GM13976 (cell line): ENCODE measurements at regions not wholly inside any gene's neighbourhood (a gene's known extent, or its start where the extent isn't known, plus 50 kb on each side); places are given as distances from the start of the nearest gene placed in this dataset.
"Not testable (repeated sequence)": the region's sequence is repeated elsewhere in the genome, so short reads cannot be mapped to it uniquely, and the experiment has no call there.

Experiments used
- DNase-seq: peaks from one replicate; pipeline ENCODE4 v3.0.0; 2012; ENCODE audit warnings: low spot score
- in situ Hi-C: fragments of 300-500 bp; cut with MboI; formaldehyde crosslinking; loops from one replicate; pipeline ENCODE4 v1.12.0; 2022; ENCODE audit warnings: low sequenced_read_pairs, mixed read lengths, inconsistent platforms; ENCODE audit not compliant: unreplicated experiment
- TF ChIP-seq, protein P1 (sequence below): IDR thresholded peaks from 2 replicates; pipeline ENCODE4 v1.5.1; 2012; ENCODE audit warnings: borderline replicate concordance, mild to moderate bottlenecking; ENCODE audit not compliant: insufficient read depth; ENCODE audit errors: extremely low read depth, missing control alignments, control extremely low read depth

DNA sequence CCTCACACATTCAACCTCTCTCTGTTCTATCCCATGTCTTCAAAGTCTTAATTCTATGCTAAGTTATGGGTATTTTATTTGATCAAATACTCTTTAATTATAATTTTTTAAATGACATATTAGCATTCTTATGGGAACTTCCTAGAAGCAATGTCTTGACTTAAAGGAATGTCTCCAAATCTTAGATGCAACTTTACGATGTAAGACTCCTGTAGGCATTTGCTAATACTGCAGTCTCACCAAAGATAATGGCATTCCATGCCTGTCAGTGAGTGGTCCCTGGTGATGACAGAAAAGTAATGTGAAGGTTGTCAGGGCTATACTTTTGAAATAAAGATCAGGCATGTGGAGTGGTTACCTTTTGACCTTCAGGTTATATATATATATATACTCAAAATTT lies 1654.2 kb upstream of the WWC1 start:
- in situ Hi-C loops = no loop called here
- TF ChIP-seq, protein P1, sequence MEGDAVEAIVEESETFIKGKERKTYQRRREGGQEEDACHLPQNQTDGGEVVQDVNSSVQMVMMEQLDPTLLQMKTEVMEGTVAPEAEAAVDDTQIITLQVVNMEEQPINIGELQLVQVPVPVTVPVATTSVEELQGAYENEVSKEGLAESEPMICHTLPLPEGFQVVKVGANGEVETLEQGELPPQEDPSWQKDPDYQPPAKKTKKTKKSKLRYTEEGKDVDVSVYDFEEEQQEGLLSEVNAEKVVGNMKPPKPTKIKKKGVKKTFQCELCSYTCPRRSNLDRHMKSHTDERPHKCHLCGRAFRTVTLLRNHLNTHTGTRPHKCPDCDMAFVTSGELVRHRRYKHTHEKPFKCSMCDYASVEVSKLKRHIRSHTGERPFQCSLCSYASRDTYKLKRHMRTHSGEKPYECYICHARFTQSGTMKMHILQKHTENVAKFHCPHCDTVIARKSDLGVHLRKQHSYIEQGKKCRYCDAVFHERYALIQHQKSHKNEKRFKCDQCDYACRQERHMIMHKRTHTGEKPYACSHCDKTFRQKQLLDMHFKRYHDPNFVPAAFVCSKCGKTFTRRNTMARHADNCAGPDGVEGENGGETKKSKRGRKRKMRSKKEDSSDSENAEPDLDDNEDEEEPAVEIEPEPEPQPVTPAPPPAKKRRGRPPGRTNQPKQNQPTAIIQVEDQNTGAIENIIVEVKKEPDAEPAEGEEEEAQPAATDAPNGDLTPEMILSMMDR = no peak
- DNase-seq = no peak

DNA sequence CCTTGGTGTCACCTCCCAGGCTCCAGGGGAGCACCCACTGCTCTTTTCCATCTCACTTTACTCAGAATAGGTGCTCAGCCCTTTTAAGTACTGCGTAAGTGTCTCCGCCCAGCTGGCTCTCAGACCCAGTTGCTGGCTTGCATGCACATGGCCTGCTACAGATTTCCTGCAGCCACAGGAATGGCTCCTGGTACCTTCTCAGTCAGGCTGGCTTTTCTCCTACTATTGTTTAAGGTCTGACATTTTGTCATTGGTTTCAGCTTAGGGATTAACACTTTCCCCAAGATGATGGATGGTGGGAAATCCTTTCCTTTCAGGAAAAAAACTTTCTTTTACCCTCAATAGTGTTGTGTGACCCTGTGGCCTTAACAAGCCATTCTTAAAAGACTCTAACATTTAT lies 1652.3 kb upstream of the WWC1 start:
- TF ChIP-seq, protein P1 = no peak
- in situ Hi-C loops = no loop called here
- no peak for DNase-seq

DNA sequence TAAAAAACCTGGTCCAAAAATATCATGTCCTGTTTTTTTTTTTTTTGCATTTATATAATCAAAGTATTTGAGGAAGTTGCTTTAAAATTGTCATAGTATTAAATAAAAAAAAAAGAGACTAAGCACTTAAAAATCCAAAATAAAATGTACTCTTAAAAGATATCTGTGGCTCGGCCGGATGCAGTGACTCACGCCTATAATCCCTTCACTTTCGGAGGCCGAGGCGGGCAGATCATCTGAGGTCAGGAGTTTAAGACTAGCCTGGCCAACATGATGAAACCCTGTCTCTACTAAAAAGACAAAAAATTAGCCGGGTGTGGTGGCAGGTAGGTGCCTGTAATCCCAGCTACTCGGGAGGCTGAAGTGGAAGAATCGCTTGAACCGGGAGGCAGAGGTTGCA lies 1651.3 kb upstream of the WWC1 start:
- DNase-seq, in situ Hi-C loops: not testable (repeated sequence)

DNA sequence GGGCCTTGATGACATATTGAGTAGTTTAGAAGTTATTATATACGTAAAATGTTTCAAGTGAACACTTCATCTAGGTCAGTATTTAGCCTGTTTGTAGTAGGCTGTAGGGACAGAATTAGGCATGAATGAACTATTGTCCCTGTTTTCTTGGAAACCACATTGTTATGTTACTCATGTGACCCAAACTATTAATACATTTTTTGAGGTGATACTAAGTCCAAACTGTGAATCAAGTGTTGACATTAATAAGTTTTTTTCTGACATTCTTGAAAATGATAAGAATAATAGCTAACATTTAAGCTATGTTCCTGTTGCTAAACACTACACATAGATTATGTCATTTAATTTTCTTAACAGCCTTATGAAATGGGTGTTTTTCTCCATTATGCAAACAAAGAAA lies 1642.7 kb upstream of the WWC1 start:
- TF ChIP-seq, protein P1 = no peak
- DNase-seq = no peak
- in situ Hi-C loops = no loop called here

DNA sequence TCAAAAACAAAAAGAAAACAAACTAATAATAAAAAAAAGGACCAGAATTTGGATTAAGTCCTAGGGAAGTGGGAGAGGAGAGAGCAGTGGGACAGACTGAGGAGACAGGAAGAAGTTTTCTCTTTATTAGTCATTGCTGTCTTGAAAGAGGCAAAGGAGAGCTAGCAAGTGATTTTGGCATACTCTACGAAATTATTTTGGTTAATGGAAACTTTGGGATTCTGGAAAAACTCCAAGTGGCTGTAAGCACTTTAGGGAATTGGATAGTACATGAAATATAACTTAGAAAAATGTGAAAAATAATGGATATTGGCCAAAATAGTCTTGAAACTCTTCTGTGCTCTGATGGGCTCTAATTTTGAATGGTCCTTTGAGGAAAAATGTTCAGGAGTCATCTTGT lies 1641.8 kb upstream of the WWC1 start:
- no peak for DNase-seq
- TF ChIP-seq, protein P1 = no peak
- in situ Hi-C loops = no loop called here

DNA sequence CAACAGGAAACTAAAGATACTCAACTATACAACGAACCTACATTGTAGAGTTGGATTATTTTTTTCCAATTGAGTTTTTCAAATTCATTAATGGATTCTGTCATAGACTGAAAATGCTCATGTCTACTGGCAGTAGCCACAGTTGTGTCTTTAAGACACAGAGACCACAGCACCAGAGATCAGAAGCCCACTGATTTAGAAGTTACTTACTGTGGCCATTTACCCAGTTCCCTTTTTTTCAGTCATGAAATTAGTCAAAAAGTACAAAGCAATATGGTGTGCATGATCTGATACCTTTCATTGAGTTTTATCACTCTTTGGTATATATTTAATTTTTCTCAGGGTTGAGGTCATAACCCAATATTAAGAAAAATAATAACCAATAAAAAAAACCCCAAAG lies 1640.2 kb upstream of the WWC1 start:
- TF ChIP-seq, protein P1 = no peak
- no peak for DNase-seq
- in situ Hi-C loops = no loop called here

DNA sequence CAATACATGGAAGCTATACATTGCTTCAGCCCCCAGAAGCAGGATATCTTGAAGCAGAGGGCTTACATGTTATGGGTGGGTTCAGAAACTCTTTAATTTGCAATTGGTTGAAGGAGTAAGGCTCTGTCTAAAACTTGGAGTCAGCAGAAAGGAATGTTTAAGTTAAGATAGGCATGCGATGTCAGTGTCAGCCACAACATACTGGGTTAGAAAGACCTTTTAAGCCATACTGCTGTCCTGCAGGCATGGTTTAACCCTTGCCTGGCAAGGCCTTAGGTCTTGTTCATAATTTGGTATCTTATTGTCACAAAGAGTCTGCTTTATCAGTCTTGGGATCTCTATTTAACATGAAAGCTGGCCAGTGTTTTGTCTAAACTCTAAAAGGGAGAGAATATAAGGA lies 1619.6 kb upstream of the WWC1 start:
- DNase-seq = no peak
- TF ChIP-seq, protein P1 = no peak
- in situ Hi-C loops = no loop called here

DNA sequence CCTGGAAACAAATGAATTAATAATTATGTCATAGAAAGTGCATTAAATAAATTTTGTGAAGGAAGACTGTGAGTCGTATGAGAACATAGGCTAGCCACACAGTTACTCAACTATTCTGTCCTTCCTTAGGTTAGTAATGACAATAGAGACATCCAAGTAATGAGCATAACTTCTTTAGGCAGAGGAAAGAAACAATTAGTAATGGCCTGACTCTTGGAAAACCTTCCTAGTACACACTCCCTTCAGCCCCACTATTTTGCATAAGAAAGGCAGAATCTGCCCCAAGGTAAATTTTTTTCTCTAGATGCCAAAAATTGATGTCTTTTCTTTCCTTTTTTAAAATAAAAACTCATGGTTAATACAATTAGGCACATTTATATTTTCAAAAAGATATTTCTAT lies 1619.0 kb upstream of the WWC1 start:
- in situ Hi-C loops = no loop called here
- TF ChIP-seq, protein P1 = no peak
- no peak for DNase-seq
